H1 (cell line): ENCODE measurements at regions not wholly inside any gene's neighbourhood (a gene's known extent, or its start where the extent isn't known, plus 50 kb on each side); places are given as distances from the start of the nearest gene placed in this dataset.

Experiments
- EZH2 ChIP-seq: fragments of 200-600 bp; sonication (generic); IDR thresholded peaks from 2 replicates; pipeline ENCODE4 v1.7.1; 2012; ENCODE audit warnings: low read depth, mild to moderate bottlenecking, moderate library complexity, low read length, inconsistent platforms; ENCODE audit not compliant: severe bottlenecking

- TF ChIP-seq EZH2: no peak
These were observed 79.4 kb upstream of the DNAJC10 start (continued) for GRCh38 chr2:182636699-182637098.
